Fibroblast of mammary gland (primary cell): ENCODE measurements at regions not wholly inside any gene's neighbourhood (a gene's known extent, or its start where the extent isn't known, plus 50 kb on each side); places are given as distances from the start of the nearest gene placed in this dataset.

ENCODE experiments used
- DNase-seq: peaks from one replicate; pipeline ENCODE4 v3.0.0-alpha.2; 2010; ENCODE audit warnings: low read depth
- H3K4me3 ChIP-seq: 2 replicates; pipeline ENCODE4 v1.5.1; 2011; ENCODE audit warnings: low read depth, mild to moderate bottlenecking, low read length, moderate library complexity; ENCODE audit not compliant: control insufficient read depth
- TF ChIP-seq, protein P1 (sequence below): conservative IDR thresholded peaks from 2 replicates; pipeline ENCODE4 v1.5.1; 2011; ENCODE audit warnings: low read depth, low read length, inconsistent platforms; ENCODE audit not compliant: control insufficient read depth, insufficient read depth

- DNase-seq: no peak
- no peak overlapping the region for H3K4me3 ChIP-seq
- TF ChIP-seq, protein P1, sequence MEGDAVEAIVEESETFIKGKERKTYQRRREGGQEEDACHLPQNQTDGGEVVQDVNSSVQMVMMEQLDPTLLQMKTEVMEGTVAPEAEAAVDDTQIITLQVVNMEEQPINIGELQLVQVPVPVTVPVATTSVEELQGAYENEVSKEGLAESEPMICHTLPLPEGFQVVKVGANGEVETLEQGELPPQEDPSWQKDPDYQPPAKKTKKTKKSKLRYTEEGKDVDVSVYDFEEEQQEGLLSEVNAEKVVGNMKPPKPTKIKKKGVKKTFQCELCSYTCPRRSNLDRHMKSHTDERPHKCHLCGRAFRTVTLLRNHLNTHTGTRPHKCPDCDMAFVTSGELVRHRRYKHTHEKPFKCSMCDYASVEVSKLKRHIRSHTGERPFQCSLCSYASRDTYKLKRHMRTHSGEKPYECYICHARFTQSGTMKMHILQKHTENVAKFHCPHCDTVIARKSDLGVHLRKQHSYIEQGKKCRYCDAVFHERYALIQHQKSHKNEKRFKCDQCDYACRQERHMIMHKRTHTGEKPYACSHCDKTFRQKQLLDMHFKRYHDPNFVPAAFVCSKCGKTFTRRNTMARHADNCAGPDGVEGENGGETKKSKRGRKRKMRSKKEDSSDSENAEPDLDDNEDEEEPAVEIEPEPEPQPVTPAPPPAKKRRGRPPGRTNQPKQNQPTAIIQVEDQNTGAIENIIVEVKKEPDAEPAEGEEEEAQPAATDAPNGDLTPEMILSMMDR: no peak
Measured at GRCh38 chr1:36693161-36693525, 210.4 kb upstream of the CSF3R start.

DNA sequence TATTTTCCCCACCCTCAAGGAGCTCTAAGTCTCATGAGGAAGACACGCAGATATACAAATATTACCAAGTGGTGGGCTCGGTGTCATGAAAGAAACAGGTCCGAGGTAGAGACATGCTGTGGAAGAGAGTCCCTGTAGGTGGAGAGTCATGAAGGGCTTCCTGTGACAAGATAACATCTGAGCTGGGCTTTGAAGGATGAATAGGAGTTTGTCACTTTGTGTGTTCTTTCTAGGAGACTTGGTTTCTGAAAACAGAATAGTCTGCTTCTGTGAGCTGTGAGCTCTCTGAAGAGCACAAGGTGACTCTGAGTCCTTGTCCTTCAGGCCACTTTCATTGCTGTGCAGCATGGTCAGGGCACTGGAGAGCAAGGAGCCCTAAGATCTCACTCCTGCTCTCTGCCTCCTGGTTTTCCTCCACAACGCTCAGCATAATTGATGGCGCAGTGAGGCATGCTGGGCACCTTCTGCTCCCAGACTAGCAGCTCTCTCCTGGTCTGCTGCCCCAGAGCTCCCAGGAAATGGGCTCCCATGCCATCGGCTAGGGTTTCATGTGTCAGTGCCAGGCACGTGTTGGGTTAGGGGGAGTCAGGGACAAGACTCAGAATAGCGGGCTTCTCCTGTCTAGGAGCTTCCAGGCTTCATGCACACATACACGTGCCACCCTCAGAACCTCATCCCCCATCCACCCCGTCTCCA is 209.9 kb upstream of the CSF3R start:
- TF ChIP-seq, protein P1: no peak
- no peak overlapping the region for H3K4me3 ChIP-seq
- no peak for DNase-seq

GRCh38 chr1:36691374-36691773 is 208.7 kb upstream of the CSF3R start:
- TF ChIP-seq, protein P1: no peak
- H3K4me3 ChIP-seq: no peak overlapping the region
- DNase-seq: no peak

- DNase-seq: no peak
- no peak overlapping the region for H3K4me3 ChIP-seq
- TF ChIP-seq, protein P1: no peak
Measured at GRCh38 chr1:36689992-36690391, 207.3 kb upstream of the CSF3R start.

DNA sequence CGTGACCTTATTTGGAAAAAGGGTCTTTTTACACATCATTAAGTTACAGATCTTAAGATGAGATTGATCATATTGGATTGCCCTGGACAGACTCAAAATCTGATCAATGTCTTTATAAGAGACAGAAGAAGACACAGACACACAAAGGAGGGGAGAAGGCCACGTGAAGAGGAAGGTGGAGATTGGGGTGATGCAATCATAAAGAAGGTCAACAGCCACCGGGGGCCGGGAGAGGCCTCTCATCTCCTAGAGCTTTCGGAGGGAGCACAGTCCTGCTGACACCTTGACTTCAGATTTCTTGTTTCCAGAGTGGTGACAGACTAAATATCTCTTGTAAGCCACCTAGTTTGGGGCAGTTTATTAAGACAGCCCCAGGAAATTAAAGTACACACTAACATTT is 204.6 kb upstream of the CSF3R start:
- no peak overlapping the region for H3K4me3 ChIP-seq
- no peak for DNase-seq
- TF ChIP-seq, protein P1: no peak

- no peak overlapping the region for H3K4me3 ChIP-seq
- TF ChIP-seq, protein P1: no peak
- DNase-seq: no peak
Measured at GRCh38 chr1:36675931-36676562, 193.3 kb upstream of the CSF3R start.
